Natural killer cell treated with Interleukin-12 subunit alpha and Interleukin-12 subunit beta and Interleukin-15 and Interleukin-18, amount 100 ng/mL, for 72 hours (primary cell): ENCODE measurements at regions not wholly inside any gene's neighbourhood (a gene's known extent, or its start where the extent isn't known, plus 50 kb on each side); places are given as distances from the start of the nearest gene placed in this dataset.
"Not testable (repeated sequence)": the region's sequence is repeated elsewhere in the genome, so short reads cannot be mapped to it uniquely, and the experiment has no call there.

Source experiments
- ATAC-seq, 2 donors: fragments of 150-1000 bp; cut with Tn5 transposase in 1 of 2; sonication (Bioruptor Pico), chemical (Tn5 transposase) in 1 of 2; 2 replicates each; pipeline ENCODE4 v1.10.0; 2021
- DNase-seq: peaks from one replicate; pipeline ENCODE4 v3.0.0; 2022; ENCODE audit warnings: low spot score
- H3K27ac Mint-ChIP-seq, 2 donors: 1 replicate in 1 of 2; 2 replicates in 1 of 2; pipeline ENCODE4 v1.8.0; 2022; ENCODE audit warnings: mixed read lengths in 2 of 2, mild to moderate bottlenecking in 1 of 2, moderate library complexity in 1 of 2
- H3K27me3 Mint-ChIP-seq, 2 donors: 1 replicate in 1 of 2; 2 replicates in 1 of 2; pipeline ENCODE4 v1.8.0; 2022; ENCODE audit warnings: mixed read lengths in 2 of 2
- H3K36me3 Mint-ChIP-seq: one replicate; pipeline ENCODE4 v1.8.0; 2022; ENCODE audit warnings: mixed read lengths
- H3K4me1 Mint-ChIP-seq, 2 donors: 1 replicate in 1 of 2; 2 replicates in 1 of 2; pipeline ENCODE4 v1.8.0; 2022; ENCODE audit warnings: low read depth in 2 of 2, mixed read lengths in 2 of 2, mild to moderate bottlenecking in 1 of 2
- H3K4me3 Mint-ChIP-seq: one replicate; pipeline ENCODE4 v1.8.0; 2022; ENCODE audit warnings: mixed read lengths
- H3K9me3 Mint-ChIP-seq: 2 replicates; pipeline ENCODE4 v1.8.0; 2022; ENCODE audit warnings: mixed read lengths

GRCh38 chr1:121528958-121529357 is 344.2 kb downstream of the SRGAP2C start:
- not testable (repeated sequence) for H3K9me3 Mint-ChIP-seq, DNase-seq, H3K27me3 Mint-ChIP-seq, H3K27ac Mint-ChIP-seq, ATAC-seq, H3K4me3 Mint-ChIP-seq, H3K36me3 Mint-ChIP-seq
- peaks cover 5 to 10% of the 10 kb centered on the region in 2 donors for H3K4me1 Mint-ChIP-seq

- not testable (repeated sequence) for H3K4me1 Mint-ChIP-seq, ATAC-seq, H3K27ac Mint-ChIP-seq, DNase-seq, H3K27me3 Mint-ChIP-seq, H3K4me3 Mint-ChIP-seq, H3K36me3 Mint-ChIP-seq, H3K9me3 Mint-ChIP-seq
Observed at GRCh38 chr1:121530026-121530425, 345.3 kb downstream of the SRGAP2C start.

GRCh38 chr1:121531747-121532146 is 347.0 kb downstream of the SRGAP2C start:
- not testable (repeated sequence) for H3K27ac Mint-ChIP-seq, H3K4me3 Mint-ChIP-seq, H3K4me1 Mint-ChIP-seq, ATAC-seq, H3K36me3 Mint-ChIP-seq, H3K27me3 Mint-ChIP-seq, DNase-seq, H3K9me3 Mint-ChIP-seq

GRCh38 chr1:121538148-121538547 is 353.4 kb downstream of the SRGAP2C start:
- H3K9me3 Mint-ChIP-seq, ATAC-seq, H3K27me3 Mint-ChIP-seq, H3K36me3 Mint-ChIP-seq, DNase-seq, H3K4me3 Mint-ChIP-seq, H3K27ac Mint-ChIP-seq, H3K4me1 Mint-ChIP-seq: not testable (repeated sequence)

GRCh38 chr1:121538943-121539575 is 354.3 kb downstream of the SRGAP2C start:
- Mint-ChIP-seq H3K27ac (no peak overlapping the region), H3K4me3 (no peak overlapping the region), H3K27me3 (no peaks in the 10 kb centered on the region), H3K4me1 (no peaks in the 10 kb centered on the region), H3K9me3 (no peaks in the 10 kb centered on the region), H3K36me3 (no peaks in the 10 kb centered on the region)
- no peak for ATAC-seq
- no peak for DNase-seq

- H3K36me3 Mint-ChIP-seq, H3K27me3 Mint-ChIP-seq, H3K4me1 Mint-ChIP-seq, ATAC-seq, H3K27ac Mint-ChIP-seq, H3K4me3 Mint-ChIP-seq, H3K9me3 Mint-ChIP-seq, DNase-seq: not testable (repeated sequence)
Observed at GRCh38 chr1:121543988-121544387, 359.2 kb downstream of the SRGAP2C start.

- no peak for ATAC-seq
- no peaks in the 10 kb centered on the region for H3K4me1 Mint-ChIP-seq
Observed at GRCh38 chr1:121544500-121544899, 359.7 kb downstream of the SRGAP2C start.

GRCh38 chr1:121545899-121546298 is 361.1 kb downstream of the SRGAP2C start:
- H3K27me3 Mint-ChIP-seq, ATAC-seq, H3K27ac Mint-ChIP-seq, H3K9me3 Mint-ChIP-seq, DNase-seq, H3K4me3 Mint-ChIP-seq, H3K4me1 Mint-ChIP-seq, H3K36me3 Mint-ChIP-seq: not testable (repeated sequence)

More at GRCh38 chr1:121544500-121544899, 359.7 kb downstream of the SRGAP2C start:
- no peak overlapping the region for H3K27ac Mint-ChIP-seq
- no peaks in the 10 kb centered on the region for H3K36me3 Mint-ChIP-seq
- no peaks in the 10 kb centered on the region for H3K9me3 Mint-ChIP-seq
- H3K27me3 Mint-ChIP-seq, result no peaks in the 10 kb centered on the region
- H3K4me3 Mint-ChIP-seq, result no peak overlapping the region
- DNase-seq, result no peak

GRCh38 chr1:121546830-121547591 is 362.2 kb downstream of the SRGAP2C start:
- Mint-ChIP-seq H3K27me3 (no peaks in the 10 kb centered on the region), H3K36me3 (no peaks in the 10 kb centered on the region), H3K4me1 (peaks cover 0 to 4% of the 10 kb centered on the region in 2 donors), H3K27ac (no peak overlapping the region), H3K9me3 (no peaks in the 10 kb centered on the region), H3K4me3 (no peak overlapping the region)
- ATAC-seq, result no peak
- no peak for DNase-seq

- H3K4me1 Mint-ChIP-seq, ATAC-seq, H3K9me3 Mint-ChIP-seq, H3K27ac Mint-ChIP-seq, DNase-seq, H3K27me3 Mint-ChIP-seq, H3K4me3 Mint-ChIP-seq, H3K36me3 Mint-ChIP-seq: not testable (repeated sequence)
Observed at GRCh38 chr1:121547726-121548125, 363.0 kb downstream of the SRGAP2C start.

- not testable (repeated sequence) for H3K4me3 Mint-ChIP-seq, H3K27me3 Mint-ChIP-seq, H3K9me3 Mint-ChIP-seq, H3K36me3 Mint-ChIP-seq, H3K4me1 Mint-ChIP-seq, ATAC-seq, DNase-seq, H3K27ac Mint-ChIP-seq
Observed at GRCh38 chr1:121550817-121551216, 366.0 kb downstream of the SRGAP2C start.

GRCh38 chr1:121551491-121551890 is 366.7 kb downstream of the SRGAP2C start:
- ATAC-seq, H3K27ac Mint-ChIP-seq, DNase-seq, H3K4me1 Mint-ChIP-seq, H3K9me3 Mint-ChIP-seq, H3K36me3 Mint-ChIP-seq, H3K27me3 Mint-ChIP-seq, H3K4me3 Mint-ChIP-seq: not testable (repeated sequence)

- H3K9me3 Mint-ChIP-seq, H3K27me3 Mint-ChIP-seq, ATAC-seq, DNase-seq, H3K4me1 Mint-ChIP-seq, H3K27ac Mint-ChIP-seq, H3K4me3 Mint-ChIP-seq, H3K36me3 Mint-ChIP-seq: not testable (repeated sequence)
Observed at GRCh38 chr1:121556560-121556959, 371.8 kb downstream of the SRGAP2C start.

GRCh38 chr1:121558034-121558433 is 373.3 kb downstream of the SRGAP2C start:
- not testable (repeated sequence) for H3K9me3 Mint-ChIP-seq, DNase-seq, H3K36me3 Mint-ChIP-seq, H3K4me1 Mint-ChIP-seq, ATAC-seq, H3K4me3 Mint-ChIP-seq, H3K27me3 Mint-ChIP-seq, H3K27ac Mint-ChIP-seq
